ENCODE measurements at regions not wholly inside any gene's neighbourhood (a gene's known extent, or its start where the extent isn't known, plus 50 kb on each side); places are given as distances from the start of the nearest gene placed in this dataset.

- TF ChIP-seq SUZ12 (IDR thresholded peaks at IDR 0.05; ENCODE audit: extremely low read depth, insufficient read depth, insufficient read length) (no peak), ZNF274 (IDR thresholded peaks at IDR 0.05; ENCODE audit: low read depth, low read length) (no peak), YY1 (IDR thresholded peaks at IDR 0.05; ENCODE audit: insufficient read depth, insufficient read length) (no peak)
These were observed 477.9 kb upstream of the HTR2A start for GRCh38 chr13:47374741-47375140.
